ENCODE measurements at regions not wholly inside any gene's neighbourhood (a gene's known extent, or its start where the extent isn't known, plus 50 kb on each side); places are given as distances from the start of the nearest gene placed in this dataset.

DNA sequence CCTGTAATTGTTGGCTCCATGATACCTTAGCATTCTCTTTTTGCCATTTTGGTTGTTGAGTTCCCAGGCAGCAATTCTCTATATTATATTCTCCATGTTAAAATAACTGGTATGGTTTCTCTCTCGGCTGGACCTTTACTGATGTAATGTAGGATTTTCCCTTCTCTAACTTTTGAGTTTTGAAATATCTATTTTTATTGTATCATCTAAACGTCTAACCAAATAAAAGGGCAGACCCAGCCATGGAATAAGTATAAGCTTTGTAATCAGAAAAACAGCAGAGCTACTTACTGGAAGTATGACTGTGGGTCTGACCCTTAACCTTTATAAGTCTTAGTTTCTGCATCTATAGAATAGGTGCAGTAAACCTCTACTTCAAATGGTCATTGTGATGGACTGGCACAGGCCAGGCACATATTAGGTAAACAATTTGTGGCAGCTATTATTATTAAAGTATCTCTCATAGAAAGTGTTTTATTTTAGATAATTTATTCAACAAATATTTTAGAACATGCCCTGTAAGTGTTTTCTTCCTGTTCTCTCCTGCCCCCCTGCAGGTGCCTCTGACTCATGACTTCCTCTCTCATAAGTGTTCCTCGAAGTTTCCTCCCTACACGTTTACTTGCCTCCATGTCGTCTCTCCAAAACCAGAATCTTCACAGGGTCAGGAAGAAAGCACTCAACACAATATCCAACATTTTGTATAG is 224.9 kb upstream of the FGGY start:
- H3K27ac ChIP-seq: no peak overlapping the region
- intact Hi-C loops (cut with DNase I): no loop called here
- H3K4me3 ChIP-seq: no peak overlapping the region
- no peaks in the 10 kb centered on the region for H3K4me1 ChIP-seq
- no peaks in the 10 kb centered on the region for H3K9me3 ChIP-seq
- no peaks in the 10 kb centered on the region for H3K36me3 ChIP-seq
- TF ChIP-seq CTCF (IDR thresholded peaks at IDR 0.05): no peak
- H3K27me3 ChIP-seq: no peaks in the 10 kb centered on the region
- no peak for DNase-seq (ENCODE audit: low spot score in 2 of 2)

DNA sequence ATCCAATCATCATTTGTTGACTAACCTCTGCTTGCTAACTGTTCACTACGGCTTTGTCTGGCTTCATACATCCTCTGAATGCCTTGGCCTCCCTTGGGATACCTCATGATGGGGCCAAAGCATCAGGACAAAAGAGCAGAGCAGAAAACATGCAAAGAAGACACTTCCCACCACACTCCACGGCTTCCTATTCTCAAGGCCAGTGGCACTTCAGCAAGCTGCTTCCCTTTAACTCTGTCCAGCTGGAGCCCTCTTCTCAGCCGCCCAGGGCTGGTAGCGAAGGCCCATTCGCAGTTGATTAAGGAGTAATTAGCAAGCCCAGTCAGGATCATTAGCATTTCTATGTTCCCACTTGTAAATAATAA is 224.3 kb upstream of the FGGY start:
- DNase-seq (ENCODE audit: low spot score in 2 of 2): no peak
- Histone ChIP-seq H3K9me3 (no peaks in the 10 kb centered on the region), H3K36me3 (no peaks in the 10 kb centered on the region), H3K4me3 (no peak overlapping the region), H3K27ac (no peak overlapping the region), H3K27me3 (no peaks in the 10 kb centered on the region), H3K4me1 (no peaks in the 10 kb centered on the region)
- TF ChIP-seq CTCF (IDR thresholded peaks at IDR 0.05): no peak
- intact Hi-C loops (cut with DNase I): no loop called here

DNA sequence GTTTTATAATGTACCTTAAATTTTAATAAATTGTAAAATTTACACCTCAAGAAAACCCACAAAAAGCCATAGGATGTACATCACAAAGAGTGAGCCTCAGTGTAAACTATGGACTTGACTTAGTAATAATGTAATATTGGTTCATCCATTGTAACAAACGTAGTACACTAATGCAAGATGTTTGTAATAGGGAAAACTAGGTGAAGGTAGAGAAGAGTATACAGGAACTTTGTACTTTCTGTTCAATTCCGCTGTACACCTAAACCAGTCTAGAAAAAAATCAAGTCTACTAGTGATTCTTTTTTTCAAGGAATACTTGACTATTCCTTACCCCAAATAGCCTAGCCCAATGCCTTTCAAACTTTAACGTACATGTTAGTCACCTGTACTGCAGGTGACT is 222.3 kb upstream of the FGGY start:
- Histone ChIP-seq H3K9me3 (no peaks in the 10 kb centered on the region), H3K27ac (no peak overlapping the region), H3K36me3 (no peaks in the 10 kb centered on the region), H3K4me1 (no peaks in the 10 kb centered on the region), H3K27me3 (no peaks in the 10 kb centered on the region), H3K4me3 (no peak overlapping the region)
- intact Hi-C loops (cut with DNase I): no loop called here
- TF ChIP-seq CTCF (IDR thresholded peaks at IDR 0.05): no peak
- no peak for DNase-seq (ENCODE audit: low spot score in 2 of 2)

DNA sequence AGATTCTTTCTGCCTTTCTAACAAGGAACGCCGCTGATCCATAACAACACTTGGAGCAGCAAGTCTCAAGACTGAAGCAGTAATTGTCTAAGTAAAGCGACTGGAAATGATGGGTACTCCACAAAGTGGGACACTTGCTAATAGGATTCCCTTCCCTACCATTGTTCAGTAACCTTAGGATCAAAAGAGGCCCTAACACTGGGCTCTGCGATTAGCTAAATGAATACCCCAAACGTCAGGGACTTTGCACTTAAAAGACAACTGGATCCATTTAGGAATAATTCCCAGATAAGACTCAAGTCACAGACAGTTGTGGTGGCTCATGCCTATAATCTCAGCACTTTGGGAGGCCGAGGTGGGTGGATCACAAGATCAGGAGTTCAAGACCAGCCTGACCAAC is 221.9 kb upstream of the FGGY start:
- TF ChIP-seq CTCF (IDR thresholded peaks at IDR 0.05): no peak
- Histone ChIP-seq H3K36me3 (no peaks in the 10 kb centered on the region), H3K27me3 (no peaks in the 10 kb centered on the region), H3K4me3 (no peak overlapping the region), H3K9me3 (no peaks in the 10 kb centered on the region), H3K4me1 (no peaks in the 10 kb centered on the region), H3K27ac (no peak overlapping the region)
- no peak for DNase-seq (ENCODE audit: low spot score in 2 of 2)
- intact Hi-C loops (cut with DNase I): no loop called here

DNA sequence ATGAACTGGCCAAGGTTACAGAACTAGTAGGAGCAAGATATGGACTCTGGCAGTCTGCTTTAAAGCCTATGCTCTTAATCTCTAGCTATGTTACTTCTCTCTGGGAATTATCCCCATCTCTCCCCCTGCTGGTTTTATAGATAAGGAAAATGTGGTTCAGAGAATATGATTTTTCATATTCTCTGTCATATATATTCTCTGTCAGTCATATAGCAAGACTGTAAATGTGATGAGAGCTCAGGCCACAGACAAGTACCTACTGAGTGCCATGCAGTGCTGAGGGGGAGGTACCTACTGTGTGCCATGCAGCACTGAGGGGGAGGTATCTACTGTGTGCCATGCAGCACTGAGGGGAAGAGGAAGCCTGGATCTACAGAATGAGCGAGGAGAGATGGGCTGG is 220.3 kb upstream of the FGGY start:
- peak in 2 of 3 experiments; percentile 6 to 23 for TF ChIP-seq CTCF (IDR thresholded peaks at IDR 0.05)
- Histone ChIP-seq H3K4me1 (no peaks in the 10 kb centered on the region), H3K9me3 (no peaks in the 10 kb centered on the region), H3K27ac (no peak overlapping the region), H3K36me3 (no peaks in the 10 kb centered on the region), H3K4me3 (no peak overlapping the region), H3K27me3 (no peaks in the 10 kb centered on the region)
- no peak for DNase-seq (ENCODE audit: low spot score in 2 of 2)
- intact Hi-C loops (cut with DNase I): no loop called here

Data from ascending aorta (tissue), 2 donors.